Kidney epithelial cell (primary cell): ENCODE measurements at regions not wholly inside any gene's neighbourhood (a gene's known extent, or its start where the extent isn't known, plus 50 kb on each side); places are given as distances from the start of the nearest gene placed in this dataset.

Experiments
- DNase-seq: peaks from one replicate; pipeline ENCODE4 v3.0.0-alpha.2; 2010; ENCODE audit warnings: low read depth
- H3K27me3 ChIP-seq: 2 replicates; pipeline ENCODE4 v1.6.0; 2011; ENCODE audit warnings: low read length; ENCODE audit not compliant: control insufficient read depth, insufficient read depth
- H3K36me3 ChIP-seq: 2 replicates; pipeline ENCODE4 v1.5.1; 2011; ENCODE audit warnings: low read length; ENCODE audit not compliant: control insufficient read depth, insufficient read depth
- H3K4me3 ChIP-seq: 2 replicates; pipeline ENCODE4 v1.5.1; 2011; ENCODE audit warnings: low read depth, mild to moderate bottlenecking, control low read depth, low read length
- TF ChIP-seq, protein P1 (sequence below): IDR thresholded peaks from 2 replicates; pipeline ENCODE4 v1.5.1; 2011; ENCODE audit warnings: mild to moderate bottlenecking, moderate library complexity, low read length, control low read depth, inconsistent platforms; ENCODE audit not compliant: insufficient read depth, poor library complexity, severe bottlenecking

DNA sequence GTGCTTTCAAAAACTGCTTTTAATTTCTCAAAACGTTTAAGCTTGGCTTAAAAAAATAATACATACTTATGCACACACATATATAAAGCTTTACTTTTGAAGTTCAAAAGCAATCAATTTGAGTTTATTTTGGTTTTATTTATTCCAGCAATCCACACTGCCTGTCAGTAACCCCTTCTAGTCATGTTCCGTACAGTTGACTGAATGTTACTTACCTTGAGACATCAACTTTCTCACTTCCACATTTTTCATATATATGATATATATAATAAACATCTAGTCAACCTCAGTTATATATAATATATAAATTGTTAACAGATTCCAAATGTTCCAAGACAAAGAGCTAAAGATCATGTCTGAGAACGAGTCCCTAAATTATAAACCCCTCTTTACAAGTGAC lies 1137.3 kb upstream of the ZEB2 start:
- Histone ChIP-seq H3K36me3 (no peaks in the 10 kb centered on the region), H3K27me3 (no peaks in the 10 kb centered on the region), H3K4me3 (no peak overlapping the region)
- TF ChIP-seq, protein P1, sequence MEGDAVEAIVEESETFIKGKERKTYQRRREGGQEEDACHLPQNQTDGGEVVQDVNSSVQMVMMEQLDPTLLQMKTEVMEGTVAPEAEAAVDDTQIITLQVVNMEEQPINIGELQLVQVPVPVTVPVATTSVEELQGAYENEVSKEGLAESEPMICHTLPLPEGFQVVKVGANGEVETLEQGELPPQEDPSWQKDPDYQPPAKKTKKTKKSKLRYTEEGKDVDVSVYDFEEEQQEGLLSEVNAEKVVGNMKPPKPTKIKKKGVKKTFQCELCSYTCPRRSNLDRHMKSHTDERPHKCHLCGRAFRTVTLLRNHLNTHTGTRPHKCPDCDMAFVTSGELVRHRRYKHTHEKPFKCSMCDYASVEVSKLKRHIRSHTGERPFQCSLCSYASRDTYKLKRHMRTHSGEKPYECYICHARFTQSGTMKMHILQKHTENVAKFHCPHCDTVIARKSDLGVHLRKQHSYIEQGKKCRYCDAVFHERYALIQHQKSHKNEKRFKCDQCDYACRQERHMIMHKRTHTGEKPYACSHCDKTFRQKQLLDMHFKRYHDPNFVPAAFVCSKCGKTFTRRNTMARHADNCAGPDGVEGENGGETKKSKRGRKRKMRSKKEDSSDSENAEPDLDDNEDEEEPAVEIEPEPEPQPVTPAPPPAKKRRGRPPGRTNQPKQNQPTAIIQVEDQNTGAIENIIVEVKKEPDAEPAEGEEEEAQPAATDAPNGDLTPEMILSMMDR: no peak
- no peak for DNase-seq

DNA sequence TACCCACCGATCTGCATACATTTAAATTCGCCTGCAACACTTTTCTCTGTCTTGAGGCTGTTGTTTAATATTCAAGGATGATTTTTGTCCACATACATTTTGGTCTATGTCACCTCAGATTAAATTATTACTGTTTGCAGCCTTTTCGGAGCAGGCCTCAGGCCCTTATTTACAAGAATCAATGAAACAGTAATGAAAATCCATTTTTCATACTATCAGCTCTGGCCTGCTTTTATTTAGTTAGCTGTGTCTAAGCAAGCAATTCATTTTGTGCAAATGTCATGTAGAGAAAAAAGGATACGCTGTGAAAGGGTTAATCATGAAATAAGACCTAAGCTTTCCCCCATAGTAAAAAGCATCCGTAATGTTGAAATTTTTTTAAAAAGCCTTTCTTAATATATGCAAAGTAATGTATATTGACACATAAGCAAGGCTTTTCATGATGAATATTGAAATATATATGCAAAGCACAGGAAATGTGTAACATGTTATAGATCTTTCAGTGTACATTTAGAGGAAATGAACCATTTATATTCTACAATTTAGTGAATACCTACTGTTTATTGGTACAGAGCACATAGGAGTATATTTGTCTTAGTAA lies 1135.3 kb upstream of the ZEB2 start:
- no peak for DNase-seq
- H3K4me3 ChIP-seq: no peak overlapping the region
- TF ChIP-seq, protein P1: no peak
- no peaks in the 10 kb centered on the region for H3K36me3 ChIP-seq
- H3K27me3 ChIP-seq: no peaks in the 10 kb centered on the region

DNA sequence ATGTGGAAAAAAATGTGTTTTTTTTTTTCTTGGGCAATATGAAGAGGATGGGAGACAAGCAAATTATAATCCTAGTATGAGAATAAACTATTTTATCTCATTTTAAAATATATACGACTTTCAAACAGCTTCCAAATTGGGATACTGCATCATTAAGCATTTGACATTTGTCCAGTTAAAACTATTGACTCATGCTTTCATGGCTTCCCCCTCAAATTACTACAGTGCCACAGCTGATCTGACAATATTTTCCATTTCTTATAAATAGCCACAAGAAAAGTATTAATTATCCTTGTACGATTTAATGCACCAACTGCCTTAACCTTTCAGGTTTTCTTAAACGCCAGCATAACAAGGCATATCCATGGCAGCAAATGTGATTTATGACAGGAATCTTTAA lies 1134.8 kb upstream of the ZEB2 start:
- Histone ChIP-seq H3K36me3 (no peaks in the 10 kb centered on the region), H3K27me3 (no peaks in the 10 kb centered on the region), H3K4me3 (no peak overlapping the region)
- TF ChIP-seq, protein P1: no peak
- no peak for DNase-seq

DNA sequence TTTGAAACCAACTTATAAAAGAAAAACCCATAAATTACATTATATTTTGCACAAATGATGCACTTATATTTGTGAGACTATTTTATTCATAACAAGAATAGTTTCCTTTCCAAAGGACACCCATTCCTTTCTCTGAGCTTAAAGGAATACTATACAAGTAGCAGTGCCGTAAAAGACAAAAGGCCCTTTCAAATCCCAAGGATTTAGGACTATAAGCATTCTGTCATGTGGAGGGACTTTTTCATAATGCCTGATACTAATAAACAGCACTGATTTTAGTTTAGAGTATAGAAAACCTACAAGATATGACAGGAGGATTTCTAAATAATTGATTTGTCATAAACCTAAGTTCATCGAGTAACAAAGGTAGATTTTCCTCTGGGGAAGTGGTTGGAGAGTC lies 1134.2 kb upstream of the ZEB2 start:
- no peaks in the 10 kb centered on the region for H3K36me3 ChIP-seq
- no peaks in the 10 kb centered on the region for H3K27me3 ChIP-seq
- TF ChIP-seq, protein P1: no peak
- no peak for DNase-seq
- no peak overlapping the region for H3K4me3 ChIP-seq

DNA sequence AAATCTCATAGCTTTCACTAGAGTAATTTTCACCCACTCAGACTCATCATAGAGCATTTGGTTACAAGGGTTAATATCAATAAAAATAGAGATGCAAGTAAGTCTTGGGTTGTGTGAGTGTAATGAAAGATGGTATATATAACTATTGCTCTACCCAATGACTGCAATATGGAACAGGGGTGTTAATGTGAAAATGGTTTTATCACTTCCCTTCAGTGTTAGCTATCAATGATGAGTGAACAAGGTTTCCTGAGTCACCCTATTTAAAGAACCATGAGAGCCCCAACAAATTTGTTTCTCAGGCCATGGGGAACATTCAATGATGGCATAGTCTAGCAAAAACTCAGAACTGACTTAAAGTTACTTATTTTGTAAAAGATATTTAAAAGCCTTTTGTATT lies 1133.6 kb upstream of the ZEB2 start:
- H3K4me3 ChIP-seq: no peak overlapping the region
- no peak for DNase-seq
- H3K27me3 ChIP-seq: no peaks in the 10 kb centered on the region
- TF ChIP-seq, protein P1: no peak
- H3K36me3 ChIP-seq: no peaks in the 10 kb centered on the region

DNA sequence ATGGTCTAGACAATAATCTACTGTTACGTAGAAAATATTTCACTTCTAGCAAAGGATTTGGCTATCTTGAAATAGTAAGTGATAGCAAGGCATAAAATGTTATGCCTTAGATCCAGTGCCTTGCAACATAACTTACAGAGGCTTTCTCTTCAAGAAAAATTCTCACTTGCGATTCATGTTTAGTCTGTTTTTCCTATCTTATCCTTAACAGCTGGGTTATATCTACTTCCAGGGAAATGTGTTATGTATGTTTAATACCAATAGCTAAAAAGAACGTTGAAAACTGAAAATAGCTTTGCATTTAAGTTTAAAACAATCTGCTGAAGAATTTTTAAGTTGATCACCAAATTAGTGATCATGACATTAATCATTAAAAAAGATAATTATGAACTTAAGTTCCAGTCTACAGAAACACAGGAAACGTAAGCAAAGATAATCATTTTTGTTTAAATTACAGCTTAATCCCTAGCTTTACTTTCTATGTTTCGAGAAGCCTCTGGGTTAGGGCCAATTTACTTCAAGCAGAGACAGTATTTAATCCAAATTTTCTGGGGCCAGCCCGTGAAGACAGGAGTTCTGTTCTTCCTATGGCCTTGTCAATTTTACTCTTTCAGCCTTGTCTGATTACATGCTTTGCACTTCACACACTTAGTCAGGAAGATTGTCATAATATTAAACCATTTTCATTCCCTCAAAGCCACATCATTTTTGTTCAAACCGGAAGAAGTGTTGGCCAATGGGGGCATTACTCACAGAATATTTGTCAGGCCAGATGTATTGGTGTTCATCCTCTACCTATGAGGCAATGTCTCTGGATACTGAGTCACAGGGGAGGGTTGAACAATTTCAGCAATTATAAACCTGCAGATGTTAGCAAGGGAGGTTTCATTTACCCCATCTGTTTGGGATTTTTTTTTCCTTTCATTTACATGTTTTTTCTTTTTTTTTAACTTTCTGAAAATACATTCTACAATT lies 1132.9 kb upstream of the ZEB2 start:
- peak; percentile 55 for DNase-seq
- TF ChIP-seq, protein P1: no peak
- no peaks in the 10 kb centered on the region for H3K27me3 ChIP-seq
- H3K36me3 ChIP-seq: no peaks in the 10 kb centered on the region
- no peak overlapping the region for H3K4me3 ChIP-seq
